ENCODE measurements at regions not wholly inside any gene's neighbourhood (a gene's known extent, or its start where the extent isn't known, plus 50 kb on each side); places are given as distances from the start of the nearest gene placed in this dataset.

GRCh38 chr3:182739619-182740018 is 53.7 kb upstream of the ATP11B start:
- DNase-seq: no peak

GRCh38 chr3:182740710-182741109 is 52.6 kb upstream of the ATP11B start:
- DNase-seq: no peak

GRCh38 chr3:182741214-182741613 is 52.1 kb upstream of the ATP11B start:
- DNase-seq: no peak

Measured in GDM1 (cell line).